ENCODE measurements at regions not wholly inside any gene's neighbourhood (a gene's known extent, or its start where the extent isn't known, plus 50 kb on each side); places are given as distances from the start of the nearest gene placed in this dataset.

- DNase-seq = no peak
Measured at GRCh38 chr2:41873102-41874031, 174.5 kb upstream of the PKDCC start.

DNA sequence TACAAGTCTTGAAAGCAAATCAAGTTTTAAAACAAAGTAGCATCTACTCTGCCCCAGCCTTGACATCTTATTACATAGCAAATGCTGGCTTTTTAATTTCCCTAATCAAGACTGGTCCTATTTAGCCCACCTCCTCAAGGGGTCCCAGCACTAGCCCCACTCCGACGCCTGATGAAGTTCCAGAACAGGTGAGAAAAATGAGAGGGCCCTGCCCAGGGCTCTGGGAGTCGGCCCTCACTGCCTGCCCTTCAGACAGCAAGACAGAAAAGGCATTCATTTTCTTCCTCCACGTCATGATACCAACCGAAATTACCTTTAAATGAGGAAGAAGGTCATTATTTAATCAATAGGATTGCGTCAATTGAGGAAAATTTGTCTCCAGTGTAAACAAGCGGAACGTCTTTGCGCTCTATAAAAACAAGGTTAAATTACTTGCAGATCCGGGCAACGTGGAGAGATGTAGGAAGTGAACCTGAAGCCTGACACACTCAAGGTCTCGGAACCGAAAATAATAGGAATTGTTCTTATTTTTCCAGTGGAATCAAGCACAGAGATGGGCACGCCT, 170.6 kb upstream of the PKDCC start:
- DNase-seq = no peak

DNA sequence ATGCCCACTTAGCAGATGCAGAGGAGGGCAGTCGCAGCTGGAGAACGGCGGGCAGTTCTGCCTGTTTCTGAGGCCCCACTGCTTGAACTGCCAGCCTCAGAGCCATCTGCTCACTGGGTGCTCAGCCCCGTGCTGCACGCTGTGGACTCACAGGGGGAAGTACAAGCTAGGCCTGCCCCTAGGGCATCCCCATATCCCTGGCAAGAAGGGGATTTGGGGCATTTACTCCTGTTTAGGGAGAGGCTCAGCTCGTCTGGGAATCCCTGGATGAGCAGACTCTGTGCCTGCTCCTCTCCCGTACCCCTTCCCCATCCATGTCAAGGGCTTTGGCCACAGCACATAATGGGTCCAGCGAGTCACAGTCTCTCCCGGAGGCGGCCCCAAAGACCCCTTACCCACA, 169.8 kb upstream of the PKDCC start:
- DNase-seq = no peak

GRCh38 chr2:41878716-41879234, 169.0 kb upstream of the PKDCC start:
- DNase-seq = no peak

DNA sequence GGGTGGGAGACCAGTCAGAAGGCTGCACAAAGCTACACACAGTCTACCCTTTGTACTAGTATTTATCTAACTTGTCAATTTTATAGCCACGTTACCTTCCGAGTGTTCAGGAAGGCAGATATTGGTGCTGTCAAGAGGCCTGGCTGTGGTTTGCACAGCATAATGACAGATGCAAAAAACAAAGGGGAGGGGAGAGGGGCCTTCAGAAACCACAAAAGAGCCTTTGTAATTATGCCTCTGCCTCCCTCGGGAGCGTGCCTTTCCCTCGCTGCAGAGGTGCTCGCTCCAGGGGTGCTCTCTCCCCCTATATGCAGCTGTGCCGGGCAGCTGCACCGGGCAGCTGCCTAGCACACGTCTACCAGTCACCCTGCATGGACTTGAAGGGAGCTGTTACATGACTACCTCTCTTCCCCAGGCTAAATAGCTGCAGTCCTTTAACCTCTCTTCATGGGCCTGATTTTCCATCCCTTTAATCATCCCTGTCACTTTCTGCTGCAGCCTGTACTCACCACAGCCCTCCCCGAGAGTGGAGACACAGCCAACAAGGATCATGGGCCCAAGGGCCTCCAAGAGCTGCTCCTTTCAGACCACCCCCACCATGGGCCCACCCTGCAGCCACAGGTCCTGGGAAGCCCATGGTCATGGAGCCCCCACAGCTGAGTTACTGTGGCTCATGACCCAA, 168.4 kb upstream of the PKDCC start:
- no peak for DNase-seq

DNA sequence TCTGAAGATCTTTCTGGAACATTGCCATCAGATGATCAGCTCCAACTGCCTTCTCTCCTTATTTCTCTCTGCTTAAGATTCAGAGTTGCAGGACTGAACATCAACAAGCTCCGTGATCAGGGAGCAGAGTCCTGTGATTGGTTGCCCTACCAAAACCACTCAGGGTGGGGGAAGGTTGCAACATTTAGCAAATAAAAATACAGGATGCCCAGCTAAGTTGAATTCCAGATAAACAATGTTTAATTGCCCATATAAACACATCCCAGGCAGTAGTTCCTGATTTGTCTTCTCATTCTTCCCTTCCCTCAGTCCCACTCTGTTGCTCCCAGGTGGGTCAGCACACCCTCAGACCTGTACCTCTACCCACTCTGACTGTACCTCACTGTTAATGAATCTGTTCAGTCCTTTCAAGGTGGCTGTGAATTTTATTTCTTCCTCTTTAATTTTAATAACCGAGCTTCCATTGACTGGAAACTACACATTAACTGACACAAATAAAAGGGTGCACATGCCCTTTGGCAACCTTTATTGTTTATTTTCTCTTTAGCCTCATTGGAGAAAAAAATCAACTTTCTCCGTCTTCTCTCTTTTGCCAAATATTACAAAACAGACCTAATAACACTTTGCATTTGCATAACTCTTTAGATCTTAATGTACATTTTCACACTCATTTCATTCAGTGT, 167.1 kb upstream of the PKDCC start:
- no peak for DNase-seq

DNA sequence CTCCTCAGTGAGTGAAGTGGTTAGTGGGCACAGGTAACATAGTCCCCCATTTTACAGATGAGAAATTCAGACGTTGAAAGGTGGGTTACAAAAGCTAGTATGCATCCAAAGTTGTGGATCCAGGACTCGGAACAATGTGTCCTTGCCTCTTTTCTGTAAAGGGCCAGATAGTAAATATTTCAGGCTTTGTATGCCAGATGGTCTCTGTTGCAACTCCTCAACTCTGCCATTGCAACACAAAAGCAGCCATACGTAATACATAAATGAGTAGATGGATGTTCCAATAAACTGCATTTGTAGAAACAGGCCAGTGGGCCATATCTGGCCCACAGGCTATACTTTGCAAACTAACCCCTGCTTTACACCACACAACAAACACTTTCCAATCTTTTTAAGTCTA, 166.6 kb upstream of the PKDCC start:
- DNase-seq = no peak

GRCh38 chr2:41884718-41885117, 163.1 kb upstream of the PKDCC start:
- DNase-seq = no peak

DNA sequence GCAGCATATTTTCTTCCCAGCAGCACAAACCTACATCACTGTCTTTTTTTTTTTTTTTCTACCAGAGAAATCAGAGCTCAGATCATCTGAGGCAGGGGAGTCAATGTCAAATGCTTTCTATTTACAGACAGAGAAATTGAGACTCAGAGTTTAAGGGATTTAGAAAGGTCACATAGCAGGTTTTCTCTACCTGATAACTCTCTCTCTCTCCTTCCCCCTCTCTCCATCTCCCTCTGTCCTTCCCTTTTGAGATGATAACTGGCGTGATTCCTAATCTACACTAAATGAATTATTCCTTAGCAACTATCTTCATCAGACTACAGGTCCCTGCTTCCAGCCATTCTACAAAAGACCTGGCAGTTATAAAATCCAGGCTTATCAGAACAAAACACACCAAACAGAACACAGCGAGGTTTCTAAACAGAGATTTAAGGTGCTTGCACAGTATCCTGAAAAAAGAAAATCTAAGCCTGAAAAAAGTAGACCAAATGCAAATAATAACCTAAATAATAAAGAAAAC, 161.6 kb upstream of the PKDCC start:
- DNase-seq = no peak

DNA sequence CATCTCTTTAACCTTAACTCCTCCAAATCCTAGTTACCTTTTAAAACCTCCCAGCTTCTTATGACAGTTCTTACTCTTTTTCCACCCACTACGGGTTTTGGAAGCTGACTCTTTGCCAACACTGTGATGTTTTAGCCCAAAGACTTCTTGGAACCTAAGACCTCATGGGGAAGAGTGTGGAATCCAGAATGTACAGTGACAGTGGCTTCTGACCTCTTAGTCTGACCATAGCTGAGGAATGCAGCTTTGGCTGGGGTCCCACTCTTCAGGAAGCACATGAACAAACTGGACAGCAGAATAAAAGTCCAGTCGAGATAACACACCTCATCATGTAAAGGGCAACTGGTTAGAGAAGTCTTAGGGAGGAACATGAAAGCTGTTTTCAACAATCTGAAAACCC, 161.1 kb upstream of the PKDCC start:
- DNase-seq = no peak

DNA sequence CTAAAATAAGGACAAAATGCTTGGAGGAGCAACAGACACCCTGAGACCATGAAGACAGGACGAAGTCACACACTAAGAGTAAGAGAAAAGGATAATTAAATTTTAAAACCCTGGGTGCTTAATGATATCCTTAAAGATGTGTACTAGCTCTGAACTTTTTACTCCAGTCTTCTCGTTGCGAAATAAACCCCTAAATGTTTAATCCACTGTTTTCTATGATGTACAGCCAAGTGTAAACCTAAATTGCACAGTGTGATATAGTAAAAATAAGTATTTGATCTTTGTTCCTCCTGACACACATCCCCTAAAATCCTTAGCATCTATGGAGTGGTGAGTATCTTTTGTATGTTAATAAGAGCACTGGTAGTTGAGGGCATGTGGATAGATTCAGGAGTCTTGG, 157.5 kb upstream of the PKDCC start:
- DNase-seq = no peak

DNA sequence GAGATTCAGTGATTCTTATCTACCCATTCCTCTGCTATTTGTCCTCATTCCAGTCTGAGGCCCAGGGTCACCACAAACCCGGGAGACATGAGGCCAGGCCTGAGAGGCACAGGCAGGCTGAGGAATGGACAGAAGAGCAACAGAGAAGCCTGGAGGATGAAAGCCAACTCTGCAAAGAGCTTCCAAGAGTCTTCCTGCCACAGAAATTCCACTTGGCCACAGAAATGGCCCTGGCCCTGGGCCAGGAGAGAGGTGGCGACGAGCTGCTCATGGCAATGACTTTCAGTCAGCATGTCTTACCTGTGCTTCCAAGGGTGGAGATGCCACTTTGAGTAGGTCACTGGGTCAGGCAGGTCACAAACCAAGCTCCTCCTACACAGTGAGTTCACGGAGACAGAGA, 155.3 kb upstream of the PKDCC start:
- no peak for DNase-seq

DNA sequence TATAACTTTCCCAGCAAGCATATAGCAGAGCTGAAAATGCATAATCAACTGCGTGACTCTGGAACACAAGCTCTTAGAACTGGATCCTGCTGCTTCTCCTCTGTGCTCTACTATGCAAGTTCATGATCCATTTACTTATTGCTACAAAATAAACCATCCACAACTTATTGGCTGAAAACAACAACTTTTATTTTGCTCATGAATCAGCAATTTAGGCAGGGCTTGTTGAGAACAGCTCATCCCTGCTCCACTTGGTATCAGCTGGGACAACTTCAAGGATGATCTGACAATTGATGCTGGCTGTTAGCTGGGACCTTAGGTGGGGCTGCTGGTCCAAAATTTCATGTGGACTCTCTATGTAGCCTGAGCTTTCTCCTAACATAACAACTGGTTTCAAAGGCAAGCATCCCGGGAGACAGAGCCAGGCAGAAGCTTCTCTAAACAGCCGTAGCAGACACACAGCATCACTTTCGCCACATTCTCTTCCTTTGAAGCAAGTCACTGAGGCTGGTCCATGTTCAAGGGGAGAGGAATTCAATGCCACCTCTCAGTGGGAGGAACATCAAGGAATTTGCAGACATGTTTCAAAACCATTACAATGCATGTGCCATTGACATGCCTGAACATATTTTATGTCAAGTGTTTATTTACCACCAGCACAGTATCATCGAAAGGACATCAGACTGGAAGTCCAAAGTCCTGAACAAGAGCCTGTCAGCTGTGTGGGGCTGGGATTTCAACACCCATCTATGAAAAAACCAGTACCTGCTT, 153.1 kb upstream of the PKDCC start:
- DNase-seq = no peak

GRCh38 chr2:41895334-41895664, 152.5 kb upstream of the PKDCC start:
- DNase-seq = no peak

GRCh38 chr2:41896186-41896846, 151.5 kb upstream of the PKDCC start:
- no peak for DNase-seq

GRCh38 chr2:41899189-41899588, 148.6 kb upstream of the PKDCC start:
- DNase-seq = no peak

DNA sequence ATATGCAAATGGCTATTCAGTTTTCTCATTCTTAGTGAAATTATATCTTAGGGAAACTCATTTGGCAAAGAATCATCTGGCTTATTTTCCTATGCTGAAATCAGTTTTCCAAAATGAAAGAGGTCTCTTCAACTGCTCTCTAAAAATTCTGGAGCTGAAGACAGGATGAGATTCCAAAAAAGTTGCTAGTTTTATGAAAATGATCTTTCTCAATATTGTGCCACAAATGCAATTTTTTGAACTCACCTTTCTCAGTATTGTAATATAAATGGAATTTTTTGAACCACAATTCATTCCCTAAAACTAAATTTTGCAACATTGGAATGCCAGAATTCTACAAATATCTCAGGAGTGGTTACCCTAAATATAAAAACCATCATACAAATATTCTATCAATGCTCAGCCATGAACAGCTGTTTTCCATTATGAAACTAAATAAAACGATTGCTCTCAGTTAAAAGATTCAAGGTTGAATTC, 147.7 kb upstream of the PKDCC start:
- no peak for DNase-seq

DNA sequence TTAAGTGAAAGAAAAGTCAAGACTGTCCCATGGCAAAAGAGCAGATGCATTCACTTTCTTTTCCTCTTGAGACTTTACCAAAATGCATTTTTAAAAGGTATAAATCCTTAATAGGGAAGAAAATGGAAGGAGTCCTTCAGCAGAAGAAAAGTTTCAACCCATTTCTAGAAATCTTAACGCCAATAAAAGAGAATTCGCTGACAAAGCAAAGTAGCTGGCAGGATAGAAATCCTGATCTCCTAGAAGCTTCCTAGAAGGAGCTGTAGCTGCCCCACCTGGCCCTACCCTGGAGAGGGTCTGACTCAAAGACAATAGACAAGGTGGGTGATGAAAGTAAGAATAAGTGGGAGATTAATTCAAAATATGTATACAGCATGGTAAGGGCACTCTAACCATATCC, 144.9 kb upstream of the PKDCC start:
- DNase-seq = no peak

DNA sequence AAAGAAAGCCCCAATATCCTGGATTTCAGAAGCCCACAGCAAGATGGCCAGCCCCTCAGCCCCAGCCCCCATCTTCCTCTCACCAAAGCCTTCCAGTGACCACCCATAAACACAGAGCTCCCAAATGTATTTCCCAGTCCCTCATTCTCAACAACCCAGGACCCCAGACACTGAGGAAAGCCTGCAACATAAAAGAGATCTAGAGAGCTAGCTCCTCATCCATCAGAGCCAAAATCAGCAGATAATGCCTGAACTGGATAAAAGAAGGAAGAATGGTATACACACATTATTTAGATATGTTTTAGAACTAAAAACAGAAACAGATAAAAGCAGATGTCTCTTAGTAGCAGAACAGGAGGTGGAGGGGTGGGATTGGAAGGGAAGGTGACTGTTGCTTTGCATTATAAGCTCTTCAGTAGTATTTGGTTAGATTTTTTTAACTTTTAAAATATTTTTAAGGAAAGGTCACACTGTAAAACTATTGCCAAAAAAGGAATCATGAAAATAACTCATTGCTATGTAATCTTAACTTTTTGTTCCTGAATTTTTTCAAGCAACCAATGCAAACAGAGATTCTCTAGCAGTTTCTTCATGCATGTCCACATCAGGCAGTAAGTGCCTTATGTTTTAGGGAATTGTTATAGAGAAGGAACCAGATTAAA, 144.2 kb upstream of the PKDCC start:
- DNase-seq = no peak

- DNase-seq = no peak
Measured at GRCh38 chr2:41904459-41904858, 143.4 kb upstream of the PKDCC start.
